HEK293T (cell line): ENCODE measurements at regions not wholly inside any gene's neighbourhood (a gene's known extent, or its start where the extent isn't known, plus 50 kb on each side); places are given as distances from the start of the nearest gene placed in this dataset.

Experiments used
- ARNT ChIP-seq: fragments of 450-650 bp; IDR thresholded peaks from 2 replicates; pipeline ENCODE4 v1.6.1; 2017; ENCODE audit warnings: mild to moderate bottlenecking
- BHLHE40 ChIP-seq: fragments of 450-650 bp; IDR thresholded peaks from 2 replicates; pipeline ENCODE4 v1.6.1; 2016; ENCODE audit warnings: mild to moderate bottlenecking, moderate library complexity, borderline replicate concordance
- CTBP1 ChIP-seq: fragments of 450-650 bp; IDR thresholded peaks from 2 replicates; pipeline ENCODE4 v1.6.1; 2016; ENCODE audit warnings: borderline replicate concordance
- ELF4 ChIP-seq: fragments of 450-650 bp; IDR thresholded peaks from 2 replicates; pipeline ENCODE4 v1.6.1; 2017; ENCODE audit warnings: antibody characterized with exemption
- FOXA1 ChIP-seq: fragments of 450-650 bp; IDR thresholded peaks from 2 replicates; pipeline ENCODE4 v1.6.1; 2016; ENCODE audit warnings: mild to moderate bottlenecking
- FOXK2 ChIP-seq: fragments of 450-650 bp; IDR thresholded peaks from 2 replicates; pipeline ENCODE4 v1.6.1; 2016; ENCODE audit warnings: mild to moderate bottlenecking
- FOXM1 ChIP-seq: fragments of 450-650 bp; IDR thresholded peaks from 2 replicates; pipeline ENCODE4 v1.6.1; 2017; ENCODE audit warnings: mild to moderate bottlenecking, borderline replicate concordance
- L3MBTL2 ChIP-seq: fragments of 450-650 bp; conservative IDR thresholded peaks from 2 replicates; pipeline ENCODE4 v1.6.1; 2016; ENCODE audit warnings: mild to moderate bottlenecking
- LEF1 ChIP-seq: fragments of 450-650 bp; IDR thresholded peaks from 2 replicates; pipeline ENCODE4 v1.6.1; 2017; ENCODE audit warnings: mild to moderate bottlenecking, borderline replicate concordance
- SP1 ChIP-seq: fragments of 450-650 bp; IDR thresholded peaks from 2 replicates; pipeline ENCODE4 v1.6.1; 2017
- SUZ12 ChIP-seq: fragments of 450-650 bp; IDR thresholded peaks from 2 replicates; pipeline ENCODE4 v1.6.1; 2016; ENCODE audit warnings: mild to moderate bottlenecking
- ZNF384 ChIP-seq: fragments of 450-650 bp; IDR thresholded peaks from 2 replicates; pipeline ENCODE4 v1.6.1; 2016

- no peak for TF ChIP-seq FOXA1
- no peak for TF ChIP-seq FOXM1
- no peak for TF ChIP-seq ELF4
- TF ChIP-seq CTBP1 = no peak
- TF ChIP-seq BHLHE40 = no peak
- no peak for TF ChIP-seq SUZ12
- no peak for TF ChIP-seq FOXK2
- TF ChIP-seq L3MBTL2 = no peak
- no peak for TF ChIP-seq ZNF384
- no peak for TF ChIP-seq SP1
- TF ChIP-seq ARNT = no peak
- TF ChIP-seq LEF1 = no peak
These were observed 98.6 kb upstream of the USP47 start for GRCh38 chr11:11743216-11743615.
